ENCODE measurements at regions not wholly inside any gene's neighbourhood (a gene's known extent, or its start where the extent isn't known, plus 50 kb on each side); places are given as distances from the start of the nearest gene placed in this dataset.

DNA sequence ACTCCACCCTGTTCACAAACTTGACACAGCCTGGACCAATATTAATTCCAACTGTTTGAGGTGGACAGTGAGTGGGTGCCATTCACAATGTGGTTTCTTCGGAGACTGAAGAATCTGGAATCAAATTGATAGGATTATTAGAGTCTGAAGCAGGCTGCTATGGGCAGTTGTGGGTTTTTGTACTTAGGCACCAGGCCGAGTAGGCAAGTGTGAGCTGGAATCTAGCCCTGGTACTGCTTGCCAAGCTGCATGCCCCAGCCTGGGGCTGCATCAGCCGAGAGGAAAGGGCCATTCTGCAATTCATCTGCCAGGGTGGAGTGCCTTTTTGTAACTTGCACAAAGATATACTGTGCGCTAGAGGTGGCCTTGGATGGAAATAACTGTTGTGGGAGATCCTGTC lies 654.7 kb upstream of the FANCL start:
- Histone ChIP-seq H3K36me3 (ENCODE audit: control insufficient read depth in 2 of 2, insufficient read depth in 2 of 2, low read length in 1 of 2) (no peaks in the 10 kb centered on the region), H3K27ac (ENCODE audit: low read depth in 1 of 2, low read length in 1 of 2) (no peak overlapping the region), H3K4me3 (ENCODE audit: low read length in 2 of 2) (no peak overlapping the region), H3K27me3 (ENCODE audit: control insufficient read depth in 2 of 2, insufficient read depth in 1 of 2, low read length in 1 of 2) (no peaks in the 10 kb centered on the region), H3K4me1 (ENCODE audit: control insufficient read depth in 2 of 2, insufficient read depth in 2 of 2, low read length in 2 of 2) (no peaks in the 10 kb centered on the region), H3K9me3 (ENCODE audit: control insufficient read depth in 2 of 2, insufficient read depth in 1 of 2, low read length in 1 of 2) (no peaks in the 10 kb centered on the region)
- WGBS, result 96% methylated on average over 4 of the region's 4 CpGs
- no peak for DNase-seq (ENCODE audit: low read depth in 6 of 9, low spot score in 9 of 9)

DNA sequence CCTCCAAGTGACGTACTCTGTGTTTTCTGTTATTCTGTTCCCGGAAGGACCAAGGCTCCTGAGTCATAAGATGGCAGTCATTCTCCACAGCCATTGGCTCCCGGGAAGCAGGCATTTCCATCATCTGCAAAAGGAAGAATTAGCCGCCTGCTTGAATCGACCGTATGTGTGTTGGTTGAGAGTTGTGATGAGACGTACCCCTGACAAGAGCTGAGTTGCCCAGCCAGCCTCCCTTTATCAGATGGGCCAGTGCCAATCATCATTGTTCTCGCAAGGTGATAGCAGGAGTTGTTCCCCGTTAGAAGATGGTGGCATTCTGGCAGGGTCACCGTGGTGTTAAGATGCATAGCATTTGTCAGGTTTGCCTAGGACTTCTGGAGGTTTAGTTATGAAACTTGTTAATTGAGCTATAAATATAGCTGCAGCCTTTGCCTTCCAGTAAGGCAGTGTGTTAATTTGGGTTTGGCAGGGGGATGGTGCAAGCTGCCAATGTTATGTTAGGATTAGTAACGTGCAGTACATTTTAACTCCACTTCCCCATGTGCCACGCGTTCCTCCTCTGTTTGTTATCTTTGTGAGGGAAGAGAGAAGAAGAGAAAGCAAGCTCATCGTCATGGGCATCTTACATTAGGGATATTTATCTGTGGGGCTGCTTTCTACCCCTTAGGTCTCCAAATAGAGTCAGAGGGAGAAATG lies 652.7 kb upstream of the FANCL start:
- Histone ChIP-seq H3K27ac (ENCODE audit: low read depth in 1 of 2, low read length in 1 of 2) (no peak overlapping the region), H3K4me3 (ENCODE audit: low read length in 2 of 2) (no peak overlapping the region), H3K4me1 (ENCODE audit: control insufficient read depth in 2 of 2, insufficient read depth in 2 of 2, low read length in 2 of 2) (no peaks in the 10 kb centered on the region), H3K9me3 (ENCODE audit: control insufficient read depth in 2 of 2, insufficient read depth in 1 of 2, low read length in 1 of 2) (no peaks in the 10 kb centered on the region), H3K27me3 (ENCODE audit: control insufficient read depth in 2 of 2, insufficient read depth in 1 of 2, low read length in 1 of 2) (no peaks in the 10 kb centered on the region), H3K36me3 (ENCODE audit: control insufficient read depth in 2 of 2, insufficient read depth in 2 of 2, low read length in 1 of 2) (no peaks in the 10 kb centered on the region)
- DNase-seq (ENCODE audit: low read depth in 6 of 9, low spot score in 9 of 9), result no peak
- 91% methylated on average over 14 of the region's 14 CpGs for WGBS

DNA sequence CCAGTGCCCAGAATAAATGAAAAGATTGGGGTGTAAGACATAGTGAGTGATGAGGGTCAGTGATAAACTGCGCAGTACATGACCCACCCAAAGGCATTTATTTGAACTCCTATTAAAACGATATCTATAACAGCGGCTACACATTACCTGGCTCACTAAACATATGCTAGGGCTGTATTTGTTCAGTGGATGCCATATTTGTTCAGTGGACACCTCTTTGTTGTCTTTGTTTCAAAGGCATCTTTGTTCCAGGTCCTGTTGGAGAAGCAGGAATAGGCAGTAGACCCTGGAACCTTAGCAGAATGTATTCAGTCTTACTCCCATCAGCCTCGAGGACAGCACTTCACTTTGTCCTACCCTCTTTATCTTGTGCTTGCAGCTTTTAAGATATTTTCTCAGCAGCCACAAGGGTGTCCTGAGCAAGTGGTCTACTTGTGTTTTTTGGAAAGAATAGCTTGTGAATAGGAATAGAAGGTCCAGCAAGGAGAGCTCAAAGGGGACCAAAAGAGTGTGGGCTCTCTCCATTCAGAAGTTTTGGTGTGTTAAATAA lies 650.8 kb upstream of the FANCL start:
- whole genome bisulfite sequencing, result 95% methylated on average over 4 of the region's 4 CpGs
- Histone ChIP-seq H3K4me3 (ENCODE audit: low read length in 2 of 2) (no peak overlapping the region), H3K9me3 (ENCODE audit: control insufficient read depth in 2 of 2, insufficient read depth in 1 of 2, low read length in 1 of 2) (no peaks in the 10 kb centered on the region), H3K27ac (ENCODE audit: low read depth in 1 of 2, low read length in 1 of 2) (no peak overlapping the region), H3K36me3 (ENCODE audit: control insufficient read depth in 2 of 2, insufficient read depth in 2 of 2, low read length in 1 of 2) (no peaks in the 10 kb centered on the region), H3K4me1 (ENCODE audit: control insufficient read depth in 2 of 2, insufficient read depth in 2 of 2, low read length in 2 of 2) (no peaks in the 10 kb centered on the region), H3K27me3 (ENCODE audit: control insufficient read depth in 2 of 2, insufficient read depth in 1 of 2, low read length in 1 of 2) (no peaks in the 10 kb centered on the region)
- DNase-seq (ENCODE audit: low read depth in 6 of 9, low spot score in 9 of 9), result no peak

DNA sequence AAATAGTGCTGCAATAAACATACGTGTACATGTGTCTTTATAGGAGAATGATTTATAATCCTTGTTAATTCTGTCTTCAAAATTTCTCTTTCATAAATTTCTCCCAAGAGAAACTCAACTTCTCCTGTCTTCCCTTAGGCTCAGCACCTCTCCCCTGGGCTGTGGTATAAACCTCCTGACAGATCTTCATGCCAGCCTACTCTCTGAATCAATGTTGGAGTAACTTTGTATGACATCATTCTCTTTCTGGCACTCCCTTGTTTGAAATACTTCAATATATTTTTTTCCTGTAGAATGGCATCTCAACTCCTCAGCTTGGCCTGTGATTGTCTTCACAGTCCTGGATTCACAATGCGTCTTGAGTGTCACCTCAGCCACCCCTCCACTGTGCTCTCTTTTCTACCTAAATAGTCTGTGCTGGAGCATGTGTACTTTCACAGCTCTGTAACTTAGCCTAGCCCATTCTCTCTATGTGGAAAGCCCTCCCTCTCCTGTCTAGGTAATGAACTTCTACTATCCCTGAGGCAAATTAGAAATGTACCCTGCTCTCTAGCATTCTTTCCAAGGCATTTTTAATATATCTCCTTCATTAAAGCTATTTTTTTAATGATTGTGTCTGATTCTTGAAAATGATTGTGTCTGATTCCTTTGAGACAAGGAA lies 649.9 kb upstream of the FANCL start:
- no peak for DNase-seq (ENCODE audit: low read depth in 6 of 9, low spot score in 9 of 9)
- Histone ChIP-seq H3K4me3 (ENCODE audit: low read length in 2 of 2) (no peak overlapping the region), H3K4me1 (ENCODE audit: control insufficient read depth in 2 of 2, insufficient read depth in 2 of 2, low read length in 2 of 2) (no peaks in the 10 kb centered on the region), H3K27ac (ENCODE audit: low read depth in 1 of 2, low read length in 1 of 2) (no peak overlapping the region), H3K36me3 (ENCODE audit: control insufficient read depth in 2 of 2, insufficient read depth in 2 of 2, low read length in 1 of 2) (no peaks in the 10 kb centered on the region), H3K9me3 (ENCODE audit: control insufficient read depth in 2 of 2, insufficient read depth in 1 of 2, low read length in 1 of 2) (no peaks in the 10 kb centered on the region), H3K27me3 (ENCODE audit: control insufficient read depth in 2 of 2, insufficient read depth in 1 of 2, low read length in 1 of 2) (no peaks in the 10 kb centered on the region)
- 96% methylated on average over 2 of the region's 2 CpGs for WGBS

DNA sequence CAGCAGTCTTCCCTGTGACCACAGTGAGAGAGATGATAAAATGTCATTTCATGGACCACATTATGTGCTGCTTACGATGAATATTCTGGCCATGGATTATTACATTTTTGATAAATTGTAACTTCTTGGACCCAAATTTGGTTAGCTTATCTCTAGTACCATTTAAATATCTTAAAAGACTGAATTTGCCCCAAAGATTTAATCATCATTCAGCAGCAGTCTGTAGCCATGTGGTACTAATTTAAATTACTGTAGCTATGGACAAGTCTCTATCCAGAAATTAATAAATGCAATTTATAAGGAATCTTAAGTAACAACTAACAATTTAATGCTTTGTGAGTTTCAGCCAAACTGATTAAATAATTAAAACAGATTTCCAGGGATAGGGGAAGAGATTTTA lies 644.9 kb upstream of the FANCL start:
- WGBS, result 95% methylated on average over 1 of the region's 1 CpG
- Histone ChIP-seq H3K4me1 (ENCODE audit: control insufficient read depth in 2 of 2, insufficient read depth in 2 of 2, low read length in 2 of 2) (no peaks in the 10 kb centered on the region), H3K9me3 (ENCODE audit: control insufficient read depth in 2 of 2, insufficient read depth in 1 of 2, low read length in 1 of 2) (no peaks in the 10 kb centered on the region), H3K27me3 (ENCODE audit: control insufficient read depth in 2 of 2, insufficient read depth in 1 of 2, low read length in 1 of 2) (no peaks in the 10 kb centered on the region), H3K4me3 (ENCODE audit: low read length in 2 of 2) (no peak overlapping the region), H3K27ac (ENCODE audit: low read depth in 1 of 2, low read length in 1 of 2) (no peak overlapping the region), H3K36me3 (ENCODE audit: control insufficient read depth in 2 of 2, insufficient read depth in 2 of 2, low read length in 1 of 2) (no peaks in the 10 kb centered on the region)
- no peak for DNase-seq (ENCODE audit: low read depth in 6 of 9, low spot score in 9 of 9)

DNA sequence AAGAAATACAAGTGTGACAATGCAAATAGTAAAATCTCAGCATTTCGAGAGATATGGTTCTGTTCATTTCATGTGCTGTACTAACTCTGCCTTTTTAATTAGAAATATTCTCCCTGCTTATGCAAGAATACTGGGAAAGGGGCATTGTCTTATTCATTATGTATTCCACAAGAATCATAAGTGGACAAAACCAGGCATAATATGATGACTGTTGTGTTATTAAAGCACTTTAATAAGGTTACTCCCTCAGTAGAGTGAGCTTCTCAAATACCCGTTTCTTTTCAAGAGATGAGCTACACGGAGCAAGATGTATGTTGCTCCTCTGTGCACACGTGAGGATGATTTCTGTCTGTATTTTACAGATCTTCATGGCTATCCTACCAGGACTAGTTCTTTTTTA lies 638.7 kb upstream of the FANCL start:
- WGBS, result 98% methylated on average over 4 of the region's 4 CpGs
- H3K4me1 ChIP-seq (ENCODE audit: control insufficient read depth in 2 of 2, insufficient read depth in 2 of 2, low read length in 2 of 2), result no peaks in the 10 kb centered on the region
- DNase-seq (ENCODE audit: low read depth in 6 of 9, low spot score in 9 of 9), result no peak
- no peak overlapping the region for H3K4me3 ChIP-seq (ENCODE audit: low read length in 2 of 2)
- H3K9me3 ChIP-seq (ENCODE audit: control insufficient read depth in 2 of 2, insufficient read depth in 1 of 2, low read length in 1 of 2), result no peaks in the 10 kb centered on the region
- H3K27ac ChIP-seq (ENCODE audit: low read depth in 1 of 2, low read length in 1 of 2), result no peak overlapping the region
- H3K27me3 ChIP-seq (ENCODE audit: control insufficient read depth in 2 of 2, insufficient read depth in 1 of 2, low read length in 1 of 2), result no peaks in the 10 kb centered on the region
- H3K36me3 ChIP-seq (ENCODE audit: control insufficient read depth in 2 of 2, insufficient read depth in 2 of 2, low read length in 1 of 2), result no peaks in the 10 kb centered on the region

DNA sequence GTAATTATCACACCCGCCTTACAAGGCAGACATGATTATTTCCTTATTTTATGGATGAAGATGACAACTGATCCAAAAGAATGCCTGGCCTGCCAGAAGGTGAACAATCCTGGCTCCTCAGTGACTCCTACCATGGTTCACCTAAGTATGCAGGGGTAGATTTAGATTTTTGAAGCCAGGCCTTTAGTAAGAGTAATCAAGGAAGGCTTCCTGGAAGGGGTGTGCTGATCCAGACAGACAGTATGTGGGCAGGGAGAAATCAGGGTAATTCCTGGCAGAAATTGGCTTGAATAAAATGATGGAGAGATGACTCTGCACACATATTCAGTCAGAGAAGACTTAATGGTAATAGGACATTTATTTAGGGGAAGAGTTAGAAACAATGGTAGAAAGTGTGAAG lies 637.7 kb upstream of the FANCL start:
- no peaks in the 10 kb centered on the region for H3K9me3 ChIP-seq (ENCODE audit: control insufficient read depth in 2 of 2, insufficient read depth in 1 of 2, low read length in 1 of 2)
- 100% methylated on average over 1 of the region's 1 CpG for WGBS
- no peak overlapping the region for H3K4me3 ChIP-seq (ENCODE audit: low read length in 2 of 2)
- no peak overlapping the region for H3K27ac ChIP-seq (ENCODE audit: low read depth in 1 of 2, low read length in 1 of 2)
- no peaks in the 10 kb centered on the region for H3K36me3 ChIP-seq (ENCODE audit: control insufficient read depth in 2 of 2, insufficient read depth in 2 of 2, low read length in 1 of 2)
- DNase-seq (ENCODE audit: low read depth in 6 of 9, low spot score in 9 of 9), result no peak
- no peaks in the 10 kb centered on the region for H3K4me1 ChIP-seq (ENCODE audit: control insufficient read depth in 2 of 2, insufficient read depth in 2 of 2, low read length in 2 of 2)
- H3K27me3 ChIP-seq (ENCODE audit: control insufficient read depth in 2 of 2, insufficient read depth in 1 of 2, low read length in 1 of 2), result no peaks in the 10 kb centered on the region

DNA sequence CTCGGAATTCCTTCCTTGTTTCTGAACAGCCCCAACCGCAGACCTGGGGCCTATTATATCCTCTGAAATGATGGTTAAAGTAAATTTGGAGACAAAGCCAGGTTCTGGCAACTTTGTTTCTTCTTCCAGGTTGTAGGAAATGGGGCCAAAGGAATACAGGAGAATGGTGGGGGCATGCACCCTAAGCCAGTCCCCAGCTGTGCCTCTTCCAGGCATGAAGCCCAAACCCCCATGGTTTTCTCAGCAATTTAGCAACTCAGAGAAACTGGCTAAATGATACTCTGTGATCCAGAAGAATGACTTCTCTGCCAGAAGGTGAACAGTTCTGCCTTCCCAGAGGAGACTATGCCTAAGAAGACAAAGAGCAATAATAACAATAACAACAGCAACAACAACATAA lies 635.0 kb upstream of the FANCL start:
- Histone ChIP-seq H3K4me1 (ENCODE audit: control insufficient read depth in 2 of 2, insufficient read depth in 2 of 2, low read length in 2 of 2) (no peaks in the 10 kb centered on the region), H3K4me3 (ENCODE audit: low read length in 2 of 2) (no peak overlapping the region), H3K27ac (ENCODE audit: low read depth in 1 of 2, low read length in 1 of 2) (no peak overlapping the region), H3K9me3 (ENCODE audit: control insufficient read depth in 2 of 2, insufficient read depth in 1 of 2, low read length in 1 of 2) (no peaks in the 10 kb centered on the region), H3K27me3 (ENCODE audit: control insufficient read depth in 2 of 2, insufficient read depth in 1 of 2, low read length in 1 of 2) (no peaks in the 10 kb centered on the region), H3K36me3 (ENCODE audit: control insufficient read depth in 2 of 2, insufficient read depth in 2 of 2, low read length in 1 of 2) (no peaks in the 10 kb centered on the region)
- 100% methylated on average over 2 of the region's 2 CpGs for WGBS
- DNase-seq (ENCODE audit: low read depth in 6 of 9, low spot score in 9 of 9), result no peak

DNA sequence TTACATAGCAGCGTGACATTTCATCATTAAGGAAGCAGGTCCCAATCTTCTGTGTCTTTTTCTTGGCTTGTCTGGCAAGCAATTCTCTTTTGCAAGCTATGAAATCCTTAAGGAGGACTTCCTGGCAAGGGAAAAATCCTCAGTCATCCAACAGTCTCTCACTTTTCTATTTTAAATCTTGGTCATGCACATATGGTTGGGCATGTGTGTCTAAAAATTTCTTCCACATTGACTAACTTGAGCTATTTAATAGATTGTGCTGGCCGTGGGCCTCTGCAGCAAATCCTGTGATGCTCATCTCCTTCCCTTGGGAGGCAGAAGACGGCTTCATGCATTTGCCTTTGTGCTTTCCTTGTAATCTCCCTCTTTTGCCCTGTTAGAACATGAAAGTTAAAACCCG lies 634.3 kb upstream of the FANCL start:
- 94% methylated on average over 4 of the region's 4 CpGs for WGBS
- no peaks in the 10 kb centered on the region for H3K36me3 ChIP-seq (ENCODE audit: control insufficient read depth in 2 of 2, insufficient read depth in 2 of 2, low read length in 1 of 2)
- DNase-seq (ENCODE audit: low read depth in 6 of 9, low spot score in 9 of 9), result no peak
- no peak overlapping the region for H3K4me3 ChIP-seq (ENCODE audit: low read length in 2 of 2)
- H3K27ac ChIP-seq (ENCODE audit: low read depth in 1 of 2, low read length in 1 of 2), result no peak overlapping the region
- no peaks in the 10 kb centered on the region for H3K9me3 ChIP-seq (ENCODE audit: control insufficient read depth in 2 of 2, insufficient read depth in 1 of 2, low read length in 1 of 2)
- no peaks in the 10 kb centered on the region for H3K4me1 ChIP-seq (ENCODE audit: control insufficient read depth in 2 of 2, insufficient read depth in 2 of 2, low read length in 2 of 2)
- H3K27me3 ChIP-seq (ENCODE audit: control insufficient read depth in 2 of 2, insufficient read depth in 1 of 2, low read length in 1 of 2), result no peaks in the 10 kb centered on the region
